Fibroblast of peridontal ligament (primary cell): ENCODE measurements at regions not wholly inside any gene's neighbourhood (a gene's known extent, or its start where the extent isn't known, plus 50 kb on each side); places are given as distances from the start of the nearest gene placed in this dataset.
"Not testable (repeated sequence)": the region's sequence is repeated elsewhere in the genome, so short reads cannot be mapped to it uniquely, and the experiment has no call there.

Experiments
- DNase-seq: peaks from one replicate; pipeline ENCODE4 v3.0.0-alpha.2; 2010; ENCODE audit errors: extremely low read depth

GRCh38 chr5:40225147-40225546, 454.6 kb upstream of the PTGER4 start:
- not testable (repeated sequence) for DNase-seq

DNA sequence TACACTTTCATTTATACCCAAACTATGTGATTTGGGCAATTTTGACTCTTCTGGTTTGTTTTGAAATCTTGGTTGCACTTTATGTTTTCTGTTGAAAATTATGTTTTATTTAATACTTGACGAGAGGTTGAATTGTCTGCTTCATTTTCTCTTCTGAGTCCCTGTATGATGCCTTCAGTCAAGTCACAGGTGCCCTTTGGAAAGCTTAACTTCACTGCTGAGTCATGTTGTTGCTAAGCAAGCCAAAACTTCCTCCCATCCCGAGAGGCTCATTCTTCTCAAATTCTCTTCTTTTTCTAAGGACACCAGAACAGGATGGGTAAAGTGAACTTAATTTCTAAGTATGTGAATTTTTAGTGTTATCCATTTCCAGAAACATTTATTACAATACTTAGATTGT, 455.3 kb upstream of the PTGER4 start:
- peak; percentile 73 for DNase-seq

GRCh38 chr5:40223884-40224402, 455.8 kb upstream of the PTGER4 start:
- peak; percentile 97 for DNase-seq

DNA sequence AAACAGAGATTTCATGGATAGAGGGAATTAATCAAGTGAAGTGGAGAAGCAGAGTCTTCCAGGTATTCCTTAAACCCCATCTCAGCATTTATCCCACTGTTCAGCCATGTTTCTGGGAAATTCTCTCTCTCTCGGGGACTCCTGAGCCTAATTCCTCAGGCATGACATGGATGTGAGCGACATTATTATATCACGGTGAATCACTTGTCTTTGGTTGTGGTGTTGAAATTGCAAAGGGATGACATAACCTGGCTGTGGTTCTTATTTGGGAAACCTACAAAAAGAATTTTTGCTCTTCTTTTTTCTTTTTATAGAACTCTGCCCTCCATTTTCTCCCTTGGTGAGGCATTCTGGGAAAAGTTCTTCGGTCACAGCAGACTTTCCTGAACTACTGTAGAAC, 457.9 kb upstream of the PTGER4 start:
- DNase-seq, result peak; percentile 77

GRCh38 chr5:40221255-40221654, 458.5 kb upstream of the PTGER4 start:
- DNase-seq, result no peak

- no peak for DNase-seq
Measured at GRCh38 chr5:40220260-40220659, 459.5 kb upstream of the PTGER4 start.

- DNase-seq, result peak; percentile 52
Measured at GRCh38 chr5:40217553-40217952, 462.2 kb upstream of the PTGER4 start.

- DNase-seq, result peak; percentile 49
Measured at GRCh38 chr5:40210694-40211093, 469.0 kb upstream of the PTGER4 start.

- DNase-seq, result no peak
Measured at GRCh38 chr5:40206030-40206429, 473.7 kb upstream of the PTGER4 start.

DNA sequence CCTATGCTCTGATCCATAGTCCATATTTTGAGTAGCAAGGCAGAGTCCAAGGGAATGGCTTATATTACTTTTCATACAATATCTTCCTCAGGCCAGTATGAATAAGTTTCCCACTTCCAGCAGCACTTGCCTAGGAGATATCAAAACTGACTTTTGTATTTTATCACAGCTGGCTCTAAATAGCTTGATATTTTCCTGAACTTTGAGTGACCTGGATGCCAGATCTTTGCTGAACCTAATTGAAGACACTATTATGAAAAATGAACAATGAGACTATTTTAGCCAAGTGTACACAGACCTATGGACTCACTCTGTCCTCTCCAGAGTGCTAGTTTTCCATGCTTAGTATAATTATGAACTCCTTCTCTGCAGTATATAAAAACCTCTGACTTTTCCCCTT, 475.6 kb upstream of the PTGER4 start:
- DNase-seq, result no peak

- DNase-seq, result no peak
Measured at GRCh38 chr5:40202814-40203440, 476.8 kb upstream of the PTGER4 start.

GRCh38 chr5:40198736-40199135, 481.0 kb upstream of the PTGER4 start:
- no peak for DNase-seq

DNA sequence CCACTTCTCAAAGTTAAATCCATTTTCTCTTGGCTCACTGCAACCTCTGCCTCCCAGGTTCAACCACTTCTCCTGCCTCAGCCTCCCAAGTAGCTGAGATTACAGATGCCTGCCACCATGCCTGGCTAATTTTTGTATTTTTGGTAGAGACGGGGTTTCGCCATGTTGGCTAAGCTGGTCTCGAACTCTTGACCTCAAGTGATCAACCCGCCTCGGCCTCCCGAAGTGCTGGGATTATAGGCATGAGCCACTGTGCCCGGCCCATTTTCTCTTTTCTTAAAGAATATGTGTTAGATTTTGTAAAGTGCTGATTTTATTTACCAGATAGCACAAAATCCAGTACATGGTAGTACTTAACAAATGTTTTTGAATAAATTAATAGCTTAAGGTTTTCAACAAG, 484.1 kb upstream of the PTGER4 start:
- DNase-seq, result not testable (repeated sequence)

DNA sequence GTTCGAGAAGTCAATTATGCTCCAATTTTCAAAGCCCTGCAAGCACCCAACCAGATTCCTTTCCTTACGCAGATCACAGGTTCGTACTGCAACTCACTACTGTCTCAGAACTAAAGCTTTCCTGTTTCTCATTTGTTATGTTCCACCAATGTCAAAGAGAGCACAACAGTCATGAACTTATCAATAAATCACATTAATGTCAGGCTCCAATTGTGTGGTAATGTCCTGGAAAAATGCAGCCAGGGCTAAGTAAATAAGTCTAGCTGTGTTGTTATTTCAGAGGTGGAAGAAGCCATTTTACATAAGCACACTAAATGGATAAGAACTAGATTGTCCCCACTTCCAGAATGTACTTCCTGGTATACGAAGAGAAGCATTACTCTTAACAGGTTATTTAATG, 488.6 kb upstream of the PTGER4 start:
- DNase-seq, result no peak

DNA sequence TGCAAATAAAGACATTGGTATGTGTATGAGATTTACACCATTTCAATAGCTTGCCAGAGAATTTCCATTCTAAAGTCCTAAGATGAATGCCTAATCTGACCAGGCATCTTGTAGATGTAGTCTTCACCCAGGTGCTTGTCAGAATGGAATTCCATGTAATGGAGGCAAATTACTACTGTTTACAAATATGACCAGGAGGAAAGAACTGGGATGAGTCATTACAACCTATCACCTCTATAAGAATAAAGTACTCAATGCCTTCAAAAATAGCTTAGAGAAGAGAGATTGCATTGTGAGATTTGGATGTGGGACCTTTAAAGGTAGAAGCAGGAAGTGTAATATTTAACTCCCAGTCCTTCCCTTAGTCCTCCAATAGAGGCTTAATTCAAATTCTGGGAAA, 507.0 kb upstream of the PTGER4 start:
- DNase-seq, result no peak

DNA sequence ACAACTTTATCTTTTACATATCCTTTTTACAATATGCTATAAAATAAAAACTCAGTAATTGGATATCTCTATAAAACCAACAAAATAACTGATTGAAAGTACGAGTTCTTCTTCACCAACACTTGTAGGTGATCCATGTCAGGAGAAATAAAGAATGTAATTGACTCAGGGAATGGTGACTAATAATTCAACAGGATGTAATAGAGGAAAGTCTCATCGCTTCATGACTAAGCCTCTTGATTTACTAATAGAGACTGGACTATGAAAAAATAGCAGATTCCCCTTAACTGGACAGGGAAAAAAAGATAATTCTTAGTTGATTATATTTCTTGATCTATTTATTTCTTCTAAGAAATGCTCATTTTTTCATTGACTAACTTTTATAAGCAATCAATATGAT, 507.7 kb upstream of the PTGER4 start:
- DNase-seq, result no peak

DNA sequence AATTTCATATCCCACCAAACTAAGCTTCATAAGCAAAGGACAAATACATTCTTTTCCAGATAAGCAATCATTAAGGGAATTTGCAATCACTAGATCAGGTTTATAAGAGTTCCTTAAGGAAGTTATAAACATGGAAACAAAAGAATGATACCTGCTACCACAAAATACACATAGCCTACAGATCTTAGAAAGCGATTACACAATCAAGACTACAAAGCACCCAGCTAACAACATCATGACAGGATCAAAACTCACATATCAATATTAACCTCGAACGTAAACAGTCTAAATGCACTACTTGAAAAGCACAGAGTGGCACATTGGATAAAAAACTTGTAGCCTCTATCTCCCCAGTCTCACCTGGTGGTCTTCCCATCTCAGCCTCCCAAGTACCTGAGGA, 512.4 kb upstream of the PTGER4 start:
- DNase-seq, result no peak

DNA sequence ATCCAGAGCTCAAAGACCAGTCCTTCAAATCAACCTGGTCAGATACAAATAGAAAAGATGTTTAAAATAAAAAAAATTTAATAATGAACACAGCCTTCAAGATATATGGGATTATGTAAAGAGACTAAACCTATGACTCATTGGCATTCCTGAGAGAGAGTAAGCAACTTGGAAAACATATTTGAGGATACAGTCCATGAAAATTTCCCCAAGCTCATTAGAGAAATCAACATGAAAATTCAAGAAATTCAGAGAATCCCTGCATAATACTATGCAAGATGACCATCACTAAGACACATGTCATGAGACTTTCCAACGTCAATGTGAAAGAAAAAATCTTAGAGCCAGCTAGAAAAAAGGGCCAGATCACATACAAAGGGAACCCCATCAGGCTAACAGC, 512.9 kb upstream of the PTGER4 start:
- DNase-seq, result peak; percentile 42

- DNase-seq, result peak; percentile 54
Measured at GRCh38 chr5:40165789-40166728, 513.7 kb upstream of the PTGER4 start.

DNA sequence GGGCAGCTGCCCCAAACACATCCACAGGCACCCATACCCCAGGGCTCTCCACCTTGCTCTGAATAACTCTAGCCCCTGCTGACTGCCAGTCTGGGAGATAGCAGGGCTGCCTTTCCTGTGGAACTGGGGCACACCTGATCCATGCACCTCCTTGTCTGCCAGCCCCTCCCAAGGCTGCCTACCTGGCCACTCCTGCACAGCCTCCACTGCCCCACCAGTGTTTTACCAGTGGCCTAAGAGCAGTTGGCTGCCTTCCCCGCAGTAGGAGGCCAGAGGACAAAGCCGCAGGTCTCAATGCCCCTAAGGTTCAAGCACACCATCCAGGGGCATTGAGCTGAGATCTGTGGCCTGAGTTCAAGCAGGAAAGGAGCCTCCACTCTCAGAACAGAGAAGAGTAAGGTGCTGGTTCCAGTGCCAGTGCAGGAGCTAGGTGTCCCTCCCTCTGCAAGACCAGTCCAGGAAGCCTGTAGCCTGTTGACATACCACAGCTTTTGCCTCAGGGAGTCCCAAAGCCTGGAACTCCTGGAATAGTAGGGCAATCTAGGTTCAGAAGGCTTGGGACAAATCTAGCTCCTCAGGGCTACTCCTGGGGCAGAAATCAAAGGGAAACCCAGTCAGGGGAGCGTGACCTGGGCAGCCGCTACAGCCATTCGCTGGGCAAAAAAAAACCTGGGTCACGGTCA, 514.5 kb upstream of the PTGER4 start:
- no peak for DNase-seq

DNA sequence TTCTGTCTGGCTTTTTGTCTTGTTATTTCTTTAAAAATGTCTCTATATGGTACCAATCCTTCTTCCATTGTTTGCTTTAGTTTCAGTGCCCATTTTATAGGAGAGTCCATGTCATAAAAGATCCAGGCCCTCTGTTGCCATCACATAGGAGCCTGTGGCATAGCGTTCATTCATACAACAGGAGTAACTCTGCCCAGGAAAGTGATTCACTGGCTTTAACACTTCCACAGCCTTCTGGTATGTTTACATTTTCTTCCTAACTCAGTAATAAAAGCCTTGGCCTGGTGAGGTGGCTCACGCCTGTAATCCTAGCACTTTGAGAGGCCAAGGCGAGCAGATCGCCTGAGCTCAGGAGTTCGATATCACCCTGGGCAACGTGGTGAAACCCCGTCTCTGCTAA, 519.3 kb upstream of the PTGER4 start:
- no peak for DNase-seq

- no peak for DNase-seq
Measured at GRCh38 chr5:40154194-40154593, 525.5 kb upstream of the PTGER4 start.
